ENCODE measurements at regions not wholly inside any gene's neighbourhood (a gene's known extent, or its start where the extent isn't known, plus 50 kb on each side); places are given as distances from the start of the nearest gene placed in this dataset.
"Not testable (repeated sequence)": the region's sequence is repeated elsewhere in the genome, so short reads cannot be mapped to it uniquely, and the experiment has no call there.

- Histone ChIP-seq H3K9me3 (ENCODE audit: control insufficient read depth in 2 of 2, insufficient read depth in 1 of 2, low read length in 1 of 2) (no peaks in the 10 kb centered on the region), H3K36me3 (ENCODE audit: control insufficient read depth in 2 of 2, insufficient read depth in 2 of 2, low read length in 1 of 2) (no peaks in the 10 kb centered on the region), H3K27me3 (ENCODE audit: control insufficient read depth in 2 of 2, insufficient read depth in 1 of 2, low read length in 1 of 2) (no peaks in the 10 kb centered on the region), H3K4me1 (ENCODE audit: control insufficient read depth in 2 of 2, insufficient read depth in 2 of 2, low read length in 2 of 2) (no peaks in the 10 kb centered on the region), H3K4me3 (ENCODE audit: low read length in 2 of 2) (no peak overlapping the region), H3K27ac (ENCODE audit: low read depth in 1 of 2, low read length in 1 of 2) (no peak overlapping the region)
- DNase-seq (ENCODE audit: low read depth in 6 of 9, low spot score in 9 of 9): no peak
- 92% methylated on average over 1 of the region's 1 CpG for WGBS
These were observed 75.0 kb upstream of the SLC1A3 start for GRCh38 chr5:36531401-36531800.

- Histone ChIP-seq H3K9me3 (ENCODE audit: control insufficient read depth in 2 of 2, insufficient read depth in 1 of 2, low read length in 1 of 2) (no peaks in the 10 kb centered on the region), H3K27me3 (ENCODE audit: control insufficient read depth in 2 of 2, insufficient read depth in 1 of 2, low read length in 1 of 2) (no peaks in the 10 kb centered on the region), H3K27ac (ENCODE audit: low read depth in 1 of 2, low read length in 1 of 2) (no peak overlapping the region), H3K36me3 (ENCODE audit: control insufficient read depth in 2 of 2, insufficient read depth in 2 of 2, low read length in 1 of 2) (no peaks in the 10 kb centered on the region), H3K4me1 (ENCODE audit: control insufficient read depth in 2 of 2, insufficient read depth in 2 of 2, low read length in 2 of 2) (no peaks in the 10 kb centered on the region), H3K4me3 (ENCODE audit: low read length in 2 of 2) (no peak overlapping the region)
- no peak for DNase-seq (ENCODE audit: low read depth in 6 of 9, low spot score in 9 of 9)
- 97% methylated on average over 5 of the region's 5 CpGs for WGBS
These were observed 71.0 kb upstream of the SLC1A3 start for GRCh38 chr5:36535378-36535777.

GRCh38 chr5:36535859-36536615 lies 70.4 kb upstream of the SLC1A3 start:
- Histone ChIP-seq H3K27ac (ENCODE audit: low read depth in 1 of 2, low read length in 1 of 2) (no peak overlapping the region), H3K27me3 (ENCODE audit: control insufficient read depth in 2 of 2, insufficient read depth in 1 of 2, low read length in 1 of 2) (no peaks in the 10 kb centered on the region), H3K36me3 (ENCODE audit: control insufficient read depth in 2 of 2, insufficient read depth in 2 of 2, low read length in 1 of 2) (no peaks in the 10 kb centered on the region), H3K9me3 (ENCODE audit: control insufficient read depth in 2 of 2, insufficient read depth in 1 of 2, low read length in 1 of 2) (no peaks in the 10 kb centered on the region), H3K4me1 (ENCODE audit: control insufficient read depth in 2 of 2, insufficient read depth in 2 of 2, low read length in 2 of 2) (no peaks in the 10 kb centered on the region), H3K4me3 (ENCODE audit: low read length in 2 of 2) (no peak overlapping the region)
- no peak for DNase-seq (ENCODE audit: low read depth in 6 of 9, low spot score in 9 of 9)
- 81% methylated on average over 4 of the region's 4 CpGs for WGBS

GRCh38 chr5:36536616-36537005 lies 69.8 kb upstream of the SLC1A3 start:
- H3K4me3 ChIP-seq (ENCODE audit: low read length in 2 of 2): no peak overlapping the region
- H3K4me1 ChIP-seq (ENCODE audit: control insufficient read depth in 2 of 2, insufficient read depth in 2 of 2, low read length in 2 of 2): no peaks in the 10 kb centered on the region
- no peaks in the 10 kb centered on the region for H3K9me3 ChIP-seq (ENCODE audit: control insufficient read depth in 2 of 2, insufficient read depth in 1 of 2, low read length in 1 of 2)
- H3K27me3 ChIP-seq (ENCODE audit: control insufficient read depth in 2 of 2, insufficient read depth in 1 of 2, low read length in 1 of 2): no peaks in the 10 kb centered on the region
- no peak overlapping the region for H3K27ac ChIP-seq (ENCODE audit: low read depth in 1 of 2, low read length in 1 of 2)
- DNase-seq (ENCODE audit: low read depth in 6 of 9, low spot score in 9 of 9): no peak
- no peaks in the 10 kb centered on the region for H3K36me3 ChIP-seq (ENCODE audit: control insufficient read depth in 2 of 2, insufficient read depth in 2 of 2, low read length in 1 of 2)

- DNase-seq (ENCODE audit: low read depth in 6 of 9, low spot score in 9 of 9): no peak
- H3K4me3 ChIP-seq (ENCODE audit: low read length in 2 of 2): no peak overlapping the region
- H3K27ac ChIP-seq (ENCODE audit: low read depth in 1 of 2, low read length in 1 of 2): no peak overlapping the region
- no peaks in the 10 kb centered on the region for H3K27me3 ChIP-seq (ENCODE audit: control insufficient read depth in 2 of 2, insufficient read depth in 1 of 2, low read length in 1 of 2)
- 93% methylated on average over 4 of the region's 4 CpGs for WGBS
- no peaks in the 10 kb centered on the region for H3K36me3 ChIP-seq (ENCODE audit: control insufficient read depth in 2 of 2, insufficient read depth in 2 of 2, low read length in 1 of 2)
- no peaks in the 10 kb centered on the region for H3K4me1 ChIP-seq (ENCODE audit: control insufficient read depth in 2 of 2, insufficient read depth in 2 of 2, low read length in 2 of 2)
- H3K9me3 ChIP-seq (ENCODE audit: control insufficient read depth in 2 of 2, insufficient read depth in 1 of 2, low read length in 1 of 2): no peaks in the 10 kb centered on the region
These were observed 68.7 kb upstream of the SLC1A3 start for GRCh38 chr5:36537724-36538123.

- no peak for DNase-seq (ENCODE audit: low read depth in 6 of 9, low spot score in 9 of 9)
- WGBS: 85% methylated on average over 8 of the region's 8 CpGs
- H3K4me3 ChIP-seq (ENCODE audit: low read length in 2 of 2): no peak overlapping the region
- H3K36me3 ChIP-seq (ENCODE audit: control insufficient read depth in 2 of 2, insufficient read depth in 2 of 2, low read length in 1 of 2): no peaks in the 10 kb centered on the region
- H3K9me3 ChIP-seq (ENCODE audit: control insufficient read depth in 2 of 2, insufficient read depth in 1 of 2, low read length in 1 of 2): no peaks in the 10 kb centered on the region
- no peaks in the 10 kb centered on the region for H3K27me3 ChIP-seq (ENCODE audit: control insufficient read depth in 2 of 2, insufficient read depth in 1 of 2, low read length in 1 of 2)
- no peak overlapping the region for H3K27ac ChIP-seq (ENCODE audit: low read depth in 1 of 2, low read length in 1 of 2)
- no peaks in the 10 kb centered on the region for H3K4me1 ChIP-seq (ENCODE audit: control insufficient read depth in 2 of 2, insufficient read depth in 2 of 2, low read length in 2 of 2)
These were observed 53.6 kb upstream of the SLC1A3 start for GRCh38 chr5:36552651-36553393.

GRCh38 chr5:36555035-36555434 lies 51.4 kb upstream of the SLC1A3 start:
- WGBS: 99% methylated on average over 1 of the region's 1 CpG
- not testable (repeated sequence) for H3K4me3 ChIP-seq (ENCODE audit: low read length in 2 of 2); H3K27me3 ChIP-seq (ENCODE audit: control insufficient read depth in 2 of 2, insufficient read depth in 1 of 2, low read length in 1 of 2); H3K4me1 ChIP-seq (ENCODE audit: control insufficient read depth in 2 of 2, insufficient read depth in 2 of 2, low read length in 2 of 2); H3K27ac ChIP-seq (ENCODE audit: low read depth in 1 of 2, low read length in 1 of 2); H3K36me3 ChIP-seq (ENCODE audit: control insufficient read depth in 2 of 2, insufficient read depth in 2 of 2, low read length in 1 of 2); DNase-seq (ENCODE audit: low read depth in 6 of 9, low spot score in 9 of 9); H3K9me3 ChIP-seq (ENCODE audit: control insufficient read depth in 2 of 2, insufficient read depth in 1 of 2, low read length in 1 of 2)

Measured in thymus (tissue), 11 donors.